ENCODE measurements at regions not wholly inside any gene's neighbourhood (a gene's known extent, or its start where the extent isn't known, plus 50 kb on each side); places are given as distances from the start of the nearest gene placed in this dataset.

- no peak overlapping the region for H3K4me2 ChIP-seq (ENCODE audit: low read length)
- H3K36me3 ChIP-seq (ENCODE audit: insufficient read depth, low read length), result no peaks in the 10 kb centered on the region
- TF ChIP-seq SMC3 (conservative IDR thresholded peaks at IDR 0.05; ENCODE audit: poor library complexity), result no peak
- no peak for TF ChIP-seq CTCF (IDR thresholded peaks at IDR 0.05; ENCODE audit: poor library complexity, severe bottlenecking)
- H3K79me2 ChIP-seq (replicated peaks; ENCODE audit: insufficient read depth, low read length), result no peaks in the 10 kb centered on the region
- H2AFZ ChIP-seq (ENCODE audit: low read depth, low read length), result no peak overlapping the region
- no peaks in the 10 kb centered on the region for H3K9me2 ChIP-seq (ENCODE audit: insufficient read depth, low read length)
- H3K4me3 ChIP-seq (ENCODE audit: low read length), result no peak overlapping the region
- no peak overlapping the region for H3K27ac ChIP-seq (ENCODE audit: low read length)
- H4K20me1 ChIP-seq (ENCODE audit: insufficient read depth), result no peaks in the 10 kb centered on the region
- no peaks in the 10 kb centered on the region for H3F3A ChIP-seq (ENCODE audit: insufficient read depth, low read length, poor library complexity, severe bottlenecking)
- no peak overlapping the region for H3K9ac ChIP-seq (ENCODE audit: low read length)
- no peaks in the 10 kb centered on the region for H3K27me3 ChIP-seq (ENCODE audit: insufficient read depth, low read depth, low read length)
- no peaks in the 10 kb centered on the region for H3K9me3 ChIP-seq (ENCODE audit: low read length)
Observed at GRCh38 chr5:87560528-87560927, 147.8 kb upstream of the CCNH start.

GRCh38 chr5:87551911-87552310 is 139.2 kb upstream of the CCNH start:
- H3K27me3 ChIP-seq (ENCODE audit: insufficient read depth, low read depth, low read length), result no peaks in the 10 kb centered on the region
- H3K36me3 ChIP-seq (ENCODE audit: insufficient read depth, low read length), result no peaks in the 10 kb centered on the region
- H3K79me2 ChIP-seq (replicated peaks; ENCODE audit: insufficient read depth, low read length), result no peaks in the 10 kb centered on the region
- TF ChIP-seq POLR2AphosphoS5 (IDR thresholded peaks at IDR 0.05) (no peak), TAF1 (IDR thresholded peaks at IDR 0.05; ENCODE audit: low read depth) (no peak), SMC3 (conservative IDR thresholded peaks at IDR 0.05; ENCODE audit: poor library complexity) (no peak), CTCF (IDR thresholded peaks at IDR 0.05; ENCODE audit: poor library complexity, severe bottlenecking) (no peak), REST (IDR thresholded peaks at IDR 0.05; ENCODE audit: borderline replicate concordance) (no peak), EP300 (conservative IDR thresholded peaks at IDR 0.05; ENCODE audit: poor library complexity, severe bottlenecking) (no peak), EZH2 (IDR thresholded peaks at IDR 0.05; ENCODE audit: borderline replicate concordance, insufficient read depth, low read length, poor library complexity, severe bottlenecking) (no peak), MXI1 (conservative IDR thresholded peaks at IDR 0.05; ENCODE audit: poor library complexity, severe bottlenecking) (no peak), RAD21 (conservative IDR thresholded peaks at IDR 0.05) (no peak)
- no peaks in the 10 kb centered on the region for H3F3A ChIP-seq (ENCODE audit: insufficient read depth, low read length, poor library complexity, severe bottlenecking)
- H3K27ac ChIP-seq (ENCODE audit: low read length), result no peak overlapping the region
- H3K4me2 ChIP-seq (ENCODE audit: low read length), result no peak overlapping the region
- no peaks in the 10 kb centered on the region for H4K20me1 ChIP-seq (ENCODE audit: insufficient read depth)
- no peaks in the 10 kb centered on the region for H3K9me2 ChIP-seq (ENCODE audit: insufficient read depth, low read length)
- H2AFZ ChIP-seq (ENCODE audit: low read depth, low read length), result no peak overlapping the region
- no peaks in the 10 kb centered on the region for H3K9me3 ChIP-seq (ENCODE audit: low read length)
- H3K9ac ChIP-seq (ENCODE audit: low read length), result no peak overlapping the region
- no peak overlapping the region for H3K4me3 ChIP-seq (ENCODE audit: low read length)

Data from neural cell (in vitro differentiated cells).